HepG2 (cell line): ENCODE measurements at regions not wholly inside any gene's neighbourhood (a gene's known extent, or its start where the extent isn't known, plus 50 kb on each side); places are given as distances from the start of the nearest gene placed in this dataset.

ENCODE experiments used
- CTCF ChIP-seq: sonication (generic); formaldehyde crosslinking; IDR thresholded peaks from 2 replicates; pipeline ENCODE4 v1.5.0; 2020; ENCODE audit warnings: mild to moderate bottlenecking, missing genetic modification reagents, moderate library complexity
- FOXP4 ChIP-seq: sonication (generic); formaldehyde crosslinking; IDR thresholded peaks from 2 replicates; pipeline ENCODE4 v1.4.0; 2020; ENCODE audit warnings: missing genetic modification reagents
- HDAC1 ChIP-seq: sonication (generic); formaldehyde crosslinking; IDR thresholded peaks from 2 replicates; pipeline ENCODE4 v1.5.1; 2020; ENCODE audit warnings: mild to moderate bottlenecking, missing genetic modification reagents
- HIC2 ChIP-seq: sonication (generic); formaldehyde crosslinking; IDR thresholded peaks from 2 replicates; pipeline ENCODE4 v1.9.0; 2022; ENCODE audit warnings: low read depth, missing genetic modification reagents
- KAT2B ChIP-seq: fragments of 150-350 bp; IDR thresholded peaks from 2 replicates; pipeline ENCODE4 v1.6.1; 2014; ENCODE audit warnings: low read depth, low read length, borderline replicate concordance
- MEIS2 ChIP-seq: sonication (generic); formaldehyde crosslinking; IDR thresholded peaks from 2 replicates; pipeline ENCODE4 v1.9.0; 2021; ENCODE audit warnings: mild to moderate bottlenecking, missing genetic modification reagents
- NR3C1 ChIP-seq: sonication (generic); formaldehyde crosslinking; IDR thresholded peaks from 2 replicates; pipeline ENCODE4 v1.4.0; 2020; ENCODE audit warnings: missing genetic modification reagents
- ONECUT2 ChIP-seq: sonication (generic); formaldehyde crosslinking; IDR thresholded peaks from 2 replicates; pipeline ENCODE4 v1.4.0; 2020; ENCODE audit warnings: missing genetic modification reagents
- SALL1 ChIP-seq: sonication (generic); formaldehyde crosslinking; IDR thresholded peaks from 2 replicates; pipeline ENCODE4 v1.8.0; 2022; ENCODE audit warnings: mild to moderate bottlenecking, missing genetic modification reagents
- ZNF609 ChIP-seq: sonication (generic); formaldehyde crosslinking; IDR thresholded peaks from 2 replicates; pipeline ENCODE4 v1.4.0; 2020; ENCODE audit warnings: mild to moderate bottlenecking, missing genetic modification reagents, borderline replicate concordance

GRCh38 chr3:159782724-159783421, 205.8 kb upstream of the IL12A start (continued):
- TF ChIP-seq HIC2 (CRISPR knock-in tag) (no peak), KAT2B (no peak), HDAC1 (CRISPR knock-in tag) (peak; percentile 22; the same call in 1 of the 2 replicates), FOXP4 (peak; percentile 59; the same call in 1 of the 2 replicates), MEIS2 (CRISPR knock-in tag) (peak; percentile 46; the same call in 1 of the 2 replicates), ZNF609 (peak; percentile 67; the same call in 1 of the 2 replicates), NR3C1 (no peak), CTCF (no peak), SALL1 (CRISPR knock-in tag) (peak; percentile 38; the same call in 1 of the 2 replicates), ONECUT2 (no peak)
